Smooth muscle cell (in vitro differentiated cells): ENCODE measurements at regions not wholly inside any gene's neighbourhood (a gene's known extent, or its start where the extent isn't known, plus 50 kb on each side); places are given as distances from the start of the nearest gene placed in this dataset.
A peak's percentile ranks its signal among the peaks of the same experiment; 100 is the strongest.

Source experiments
- DNase-seq: peaks from one replicate; lab custom pipeline; 2025; ENCODE audit not compliant: unreplicated experiment; lab: John Stamatoyannopoulos, UW
- H2AFZ ChIP-seq: fragments of 200-600 bp; sonication (generic); 2 replicates; pipeline ENCODE4 v1.6.0; 2016; ENCODE audit warnings: antibody characterized with exemption, low read depth, mild to moderate bottlenecking
- H3F3A ChIP-seq: fragments of 200-600 bp; sonication (generic); 2 replicates; pipeline ENCODE4 v1.6.0; 2017; ENCODE audit warnings: antibody characterized with exemption, low read depth
- H3K27ac ChIP-seq: fragments of 200-600 bp; sonication (generic); 2 replicates; pipeline ENCODE4 v1.5.1; 2016; ENCODE audit warnings: low read depth, mild to moderate bottlenecking
- H3K27me3 ChIP-seq: fragments of 200-600 bp; sonication (generic); 2 replicates; pipeline ENCODE4 v1.6.1; 2016; ENCODE audit warnings: low read depth, mild to moderate bottlenecking
- H3K36me3 ChIP-seq: fragments of 200-600 bp; sonication (generic); 2 replicates; pipeline ENCODE4 v1.5.1; 2016; ENCODE audit warnings: low read depth
- H3K4me1 ChIP-seq: fragments of 200-600 bp; sonication (generic); 2 replicates; pipeline ENCODE4 v1.5.1; 2016; ENCODE audit warnings: low read depth
- H3K4me2 ChIP-seq: fragments of 200-600 bp; sonication (generic); 2 replicates; pipeline ENCODE4 v1.6.0; 2016; ENCODE audit warnings: mild to moderate bottlenecking
- H3K4me3 ChIP-seq: fragments of 200-600 bp; sonication (generic); 2 replicates; pipeline ENCODE4 v1.5.1; 2016; ENCODE audit warnings: mild to moderate bottlenecking
- H3K79me2 ChIP-seq: fragments of 200-600 bp; sonication (generic); 2 replicates; pipeline ENCODE4 v1.6.0; 2016; ENCODE audit warnings: low read depth, mild to moderate bottlenecking
- H3K9ac ChIP-seq: fragments of 200-600 bp; sonication (generic); 2 replicates; pipeline ENCODE4 v1.6.0; 2016; ENCODE audit warnings: low read depth
- H3K9me3 ChIP-seq: fragments of 200-600 bp; sonication (generic); replicated peaks from 2 replicates; pipeline ENCODE4 v1.5.1; 2016; ENCODE audit warnings: low read depth
- H4K20me1 ChIP-seq: fragments of 200-600 bp; sonication (generic); 2 replicates; pipeline ENCODE4 v1.6.0; 2016; ENCODE audit warnings: low read depth
- CTCF ChIP-seq: fragments of 200-600 bp; sonication (generic); IDR thresholded peaks from 2 replicates; pipeline ENCODE4 v1.5.1; 2017; ENCODE audit warnings: borderline replicate concordance, mild to moderate bottlenecking, antibody characterized with exemption; ENCODE audit not compliant: insufficient read depth, poor library complexity, severe bottlenecking
- WGBS: methylation state at CpG from one replicate; pipeline ENCODE4 v1.1.7; 2016; ENCODE audit warnings: low lambda C conversion rate; 5-methylcytosine and 5-hydroxymethylcytosine counted together

DNA sequence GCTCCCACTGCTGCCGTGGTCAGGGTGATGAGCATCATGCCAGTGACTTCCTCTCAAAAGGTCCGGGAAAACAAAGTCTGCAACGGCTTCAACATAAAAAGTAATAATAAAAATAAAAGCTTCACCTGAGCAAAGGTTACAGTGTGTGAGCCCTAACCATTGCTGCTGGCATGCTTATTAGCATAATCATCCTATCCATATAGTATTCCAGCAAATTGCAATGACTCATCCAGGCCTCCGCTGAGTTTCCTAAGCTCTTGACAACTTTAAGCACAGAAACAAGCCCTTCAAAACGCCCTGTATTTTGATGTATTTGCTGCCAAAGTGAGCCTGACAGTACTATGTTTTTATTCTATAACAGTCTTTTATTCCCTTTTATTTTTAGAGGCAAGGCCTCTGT is 100.5 kb downstream of the AASDH start:
- no peaks in the 10 kb centered on the region for H3K36me3 ChIP-seq
- H4K20me1 ChIP-seq, result no peaks in the 10 kb centered on the region
- no peak overlapping the region for H3K9ac ChIP-seq
- no peaks in the 10 kb centered on the region for H3K79me2 ChIP-seq
- TF ChIP-seq CTCF, result no peak
- DNase-seq, result no peak
- no peaks in the 10 kb centered on the region for H3K4me1 ChIP-seq
- H3K4me2 ChIP-seq, result no peak overlapping the region
- H2AFZ ChIP-seq, result no peak overlapping the region
- no peaks in the 10 kb centered on the region for H3F3A ChIP-seq
- no peaks in the 10 kb centered on the region for H3K9me3 ChIP-seq
- no peaks in the 10 kb centered on the region for H3K27me3 ChIP-seq
- no peak overlapping the region for H3K4me3 ChIP-seq
- H3K27ac ChIP-seq, result peak overlapping the region; percentile 31
- 56% methylated on average over 5 of the region's 5 CpGs for WGBS

- no peaks in the 10 kb centered on the region for H3K27me3 ChIP-seq
- H3K36me3 ChIP-seq, result no peaks in the 10 kb centered on the region
- no peak for DNase-seq
- no peak overlapping the region for H3K4me2 ChIP-seq
- WGBS, result 100% methylated on average over 2 of the region's 2 CpGs
- no peak overlapping the region for H3K4me3 ChIP-seq
- H4K20me1 ChIP-seq, result no peaks in the 10 kb centered on the region
- no peaks in the 10 kb centered on the region for H3K4me1 ChIP-seq
- H3K9me3 ChIP-seq, result no peaks in the 10 kb centered on the region
- TF ChIP-seq CTCF, result no peak
- H3K79me2 ChIP-seq, result no peaks in the 10 kb centered on the region
- no peaks in the 10 kb centered on the region for H3F3A ChIP-seq
- H3K9ac ChIP-seq, result no peak overlapping the region
- H2AFZ ChIP-seq, result no peak overlapping the region
- H3K27ac ChIP-seq, result no peak overlapping the region
These were observed 103.9 kb downstream of the AASDH start for GRCh38 chr4:56283375-56283774.

DNA sequence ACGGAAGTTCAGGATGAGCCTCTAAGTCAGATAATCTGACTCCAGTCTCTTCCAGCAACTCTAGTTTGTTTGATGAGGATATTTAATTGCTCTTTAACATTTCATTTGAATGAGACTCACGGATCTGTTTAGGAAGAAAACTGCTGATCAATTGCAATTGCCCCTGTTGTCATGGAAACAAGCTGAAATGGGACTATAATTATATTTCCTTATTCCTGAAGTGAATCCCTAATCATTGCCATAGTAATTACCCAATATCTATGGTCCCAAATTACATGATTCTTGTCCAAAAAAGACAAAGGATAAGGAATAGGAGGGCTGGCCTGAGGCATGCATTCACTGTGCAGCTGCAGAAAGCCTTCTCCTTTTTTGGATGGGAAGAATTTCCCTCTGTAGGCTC is 105.3 kb downstream of the AASDH start:
- TF ChIP-seq CTCF, result no peak
- no peak overlapping the region for H3K4me2 ChIP-seq
- no peak overlapping the region for H3K27ac ChIP-seq
- H3K36me3 ChIP-seq, result no peaks in the 10 kb centered on the region
- no peak for DNase-seq
- H4K20me1 ChIP-seq, result no peaks in the 10 kb centered on the region
- H3K27me3 ChIP-seq, result no peaks in the 10 kb centered on the region
- WGBS, result 82% methylated on average over 2 of the region's 2 CpGs
- H3K4me3 ChIP-seq, result no peak overlapping the region
- H3K9me3 ChIP-seq, result no peaks in the 10 kb centered on the region
- no peaks in the 10 kb centered on the region for H3F3A ChIP-seq
- no peak overlapping the region for H3K9ac ChIP-seq
- no peaks in the 10 kb centered on the region for H3K4me1 ChIP-seq
- no peak overlapping the region for H2AFZ ChIP-seq
- H3K79me2 ChIP-seq, result no peaks in the 10 kb centered on the region

- Histone ChIP-seq H3F3A (no peaks in the 10 kb centered on the region), H2AFZ (no peak overlapping the region), H3K27me3 (no peaks in the 10 kb centered on the region), H3K4me2 (no peak overlapping the region), H3K36me3 (no peaks in the 10 kb centered on the region), H3K27ac (no peak overlapping the region), H3K9me3 (no peaks in the 10 kb centered on the region), H3K4me3 (no peak overlapping the region), H3K9ac (no peak overlapping the region), H3K79me2 (no peaks in the 10 kb centered on the region), H3K4me1 (no peaks in the 10 kb centered on the region), H4K20me1 (no peaks in the 10 kb centered on the region)
- no peak for DNase-seq
- no peak for TF ChIP-seq CTCF
These were observed 110.7 kb downstream of the AASDH start for GRCh38 chr4:56276547-56276946.
